ENCODE measurements at regions not wholly inside any gene's neighbourhood (a gene's known extent, or its start where the extent isn't known, plus 50 kb on each side); places are given as distances from the start of the nearest gene placed in this dataset.
A peak's percentile ranks its signal among the peaks of the same experiment; 100 is the strongest.

GRCh38 chr3:95899911-95900310, 914.5 kb upstream of the EPHA6 start:
- no peak for DNase-seq (ENCODE audit: extremely low read depth, low read depth)
- no peak for TF ChIP-seq CTCF (IDR thresholded peaks at IDR 0.05; ENCODE audit: low read depth, low read length)

GRCh38 chr3:95901948-95902347, 912.4 kb upstream of the EPHA6 start:
- TF ChIP-seq CTCF (IDR thresholded peaks at IDR 0.05; ENCODE audit: low read depth, low read length): no peak

GRCh38 chr3:95905182-95905581, 909.2 kb upstream of the EPHA6 start:
- no peak for DNase-seq (ENCODE audit: extremely low read depth, low read depth)
- no peak for TF ChIP-seq CTCF (IDR thresholded peaks at IDR 0.05; ENCODE audit: low read depth, low read length)

More at GRCh38 chr3:95901948-95902347, 912.4 kb upstream of the EPHA6 start:
- DNase-seq (ENCODE audit: extremely low read depth, low read depth): no peak

- DNase-seq (ENCODE audit: extremely low read depth, low read depth): no peak
- TF ChIP-seq CTCF (IDR thresholded peaks at IDR 0.05; ENCODE audit: low read depth, low read length): no peak
Measured at GRCh38 chr3:95911767-95912166, 902.6 kb upstream of the EPHA6 start.

GRCh38 chr3:95923496-95924210, 890.7 kb upstream of the EPHA6 start:
- DNase-seq (ENCODE audit: extremely low read depth, low read depth): peak; percentile 87
- TF ChIP-seq CTCF (IDR thresholded peaks at IDR 0.05; ENCODE audit: low read depth, low read length): no peak

GRCh38 chr3:95926904-95927501, 887.4 kb upstream of the EPHA6 start:
- TF ChIP-seq CTCF (IDR thresholded peaks at IDR 0.05; ENCODE audit: low read depth, low read length): no peak
- DNase-seq (ENCODE audit: extremely low read depth, low read depth): no peak

GRCh38 chr3:95934181-95934580, 880.2 kb upstream of the EPHA6 start:
- no peak for TF ChIP-seq CTCF (IDR thresholded peaks at IDR 0.05; ENCODE audit: low read depth, low read length)
- DNase-seq (ENCODE audit: extremely low read depth, low read depth): no peak

All from AG09319 (cell line).